Uterus (tissue), 3 donors: ENCODE measurements at regions not wholly inside any gene's neighbourhood (a gene's known extent, or its start where the extent isn't known, plus 50 kb on each side); places are given as distances from the start of the nearest gene placed in this dataset.

ENCODE experiments used
- DNase-seq, 2 donors: peaks; one replicate each; pipeline ENCODE4 v3.0.0-alpha.2; 2019 to 2020
- H3K27ac ChIP-seq, 2 donors: fragments of 200-600 bp; sonication (generic); 1 replicate in 1 of 2; 2 replicates in 1 of 2; pipeline ENCODE4 v1.5.1; 2016 to 2018
- H3K27me3 ChIP-seq, 2 donors: fragments of 200-600 bp; sonication (generic); one replicate each; pipeline ENCODE4 v1.5.1; 2018 to 2019; ENCODE audit warnings: control low read depth in 1 of 2
- H3K36me3 ChIP-seq, 2 donors: fragments of 200-600 bp; sonication (generic); one replicate each; pipeline ENCODE4 v1.5.1; 2019; ENCODE audit warnings: control low read depth in 1 of 2
- H3K4me1 ChIP-seq, 2 donors: fragments of 200-600 bp; sonication (generic); one replicate each; pipeline ENCODE4 v1.5.1; 2018 to 2019; ENCODE audit warnings: control low read depth in 1 of 2
- H3K4me3 ChIP-seq, 2 donors: fragments of 200-600 bp; sonication (generic); 1 replicate in 1 of 2; 2 replicates in 1 of 2; pipeline ENCODE4 v1.5.1; 2018 to 2019; ENCODE audit warnings: mild to moderate bottlenecking in 1 of 2
- H3K9me3 ChIP-seq, 2 donors: fragments of 200-600 bp; sonication (generic); one replicate each; pipeline ENCODE4 v1.5.1; 2019; ENCODE audit warnings: control low read depth in 1 of 2
- POLR2A ChIP-seq, 2 donors: fragments of 450-650 bp; IDR thresholded peaks; one replicate each; pipeline ENCODE4 v1.6.1; 2016; ENCODE audit warnings: antibody characterized with exemption in 2 of 2, mild to moderate bottlenecking in 1 of 2, moderate library complexity in 1 of 2
- intact Hi-C: fragments of 100-400 bp; cut with DNase I; formaldehyde crosslinking; loops from one replicate; pipeline ENCODE4 v1.15.1; 2023; ENCODE audit warnings: low total_unique reads
- TF ChIP-seq, protein P1 (sequence below), 4 experiments: fragments of 200-600 bp in 2 of 4; fragments of 450-650 bp in 2 of 4; sonication (generic) in 2 of 4; IDR thresholded peaks; one replicate each; pipeline ENCODE4 v1.5.1; 2016 to 2019; ENCODE audit warnings: antibody characterized with exemption in 4 of 4, mild to moderate bottlenecking in 2 of 4, moderate library complexity in 1 of 4
- donor health status: DM: yes; HTN: yes; CAD: no.

DNA sequence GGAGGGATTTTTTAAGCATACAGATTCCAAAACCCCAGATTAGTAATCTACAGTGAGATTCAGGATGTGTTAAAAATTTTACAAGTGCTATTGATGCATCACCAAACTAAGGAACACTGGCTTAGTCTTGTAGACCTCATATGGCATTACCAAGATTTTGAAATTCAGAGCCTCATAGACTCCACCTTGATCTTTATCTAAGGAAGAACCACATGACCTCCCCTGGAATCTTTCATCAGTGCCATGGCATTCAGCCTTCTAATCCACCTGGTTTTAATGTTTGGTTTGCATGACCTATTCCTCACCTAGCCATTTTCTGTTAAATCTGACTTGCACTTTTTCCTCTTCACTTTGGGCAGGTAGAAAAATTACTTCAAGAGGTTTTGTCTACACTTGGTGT lies 171.6 kb downstream of the NKX6-1 start:
- Histone ChIP-seq H3K36me3 (no peaks in the 10 kb centered on the region), H3K27me3 (no peaks in the 10 kb centered on the region), H3K4me1 (no peaks in the 10 kb centered on the region), H3K27ac (no peak overlapping the region), H3K9me3 (no peaks in the 10 kb centered on the region), H3K4me3 (no peak overlapping the region)
- TF ChIP-seq, protein P1, sequence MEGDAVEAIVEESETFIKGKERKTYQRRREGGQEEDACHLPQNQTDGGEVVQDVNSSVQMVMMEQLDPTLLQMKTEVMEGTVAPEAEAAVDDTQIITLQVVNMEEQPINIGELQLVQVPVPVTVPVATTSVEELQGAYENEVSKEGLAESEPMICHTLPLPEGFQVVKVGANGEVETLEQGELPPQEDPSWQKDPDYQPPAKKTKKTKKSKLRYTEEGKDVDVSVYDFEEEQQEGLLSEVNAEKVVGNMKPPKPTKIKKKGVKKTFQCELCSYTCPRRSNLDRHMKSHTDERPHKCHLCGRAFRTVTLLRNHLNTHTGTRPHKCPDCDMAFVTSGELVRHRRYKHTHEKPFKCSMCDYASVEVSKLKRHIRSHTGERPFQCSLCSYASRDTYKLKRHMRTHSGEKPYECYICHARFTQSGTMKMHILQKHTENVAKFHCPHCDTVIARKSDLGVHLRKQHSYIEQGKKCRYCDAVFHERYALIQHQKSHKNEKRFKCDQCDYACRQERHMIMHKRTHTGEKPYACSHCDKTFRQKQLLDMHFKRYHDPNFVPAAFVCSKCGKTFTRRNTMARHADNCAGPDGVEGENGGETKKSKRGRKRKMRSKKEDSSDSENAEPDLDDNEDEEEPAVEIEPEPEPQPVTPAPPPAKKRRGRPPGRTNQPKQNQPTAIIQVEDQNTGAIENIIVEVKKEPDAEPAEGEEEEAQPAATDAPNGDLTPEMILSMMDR (IDR thresholded peaks at IDR 0.05) = no peak
- DNase-seq = no peak
- intact Hi-C loops = no loop called here

DNA sequence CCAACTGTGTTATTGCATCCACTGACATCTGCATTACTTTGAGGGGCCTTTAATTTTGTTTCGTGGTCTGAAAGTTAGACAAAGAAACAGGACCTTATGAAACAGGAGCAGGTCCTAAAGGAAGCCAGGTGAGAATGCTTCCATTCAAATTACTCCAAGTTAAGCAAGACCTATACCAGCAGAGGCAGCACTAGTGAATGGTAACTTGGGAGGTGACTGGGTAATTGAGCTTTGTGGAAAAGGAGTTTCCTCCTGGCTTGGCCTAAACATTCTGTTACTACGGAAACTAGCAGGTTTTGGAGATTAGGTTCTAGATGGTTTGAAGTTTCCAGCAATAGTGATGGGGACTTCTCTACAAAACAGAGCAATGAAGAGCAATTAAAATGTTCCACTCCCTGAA lies 173.5 kb downstream of the NKX6-1 start:
- no peak for TF ChIP-seq POLR2A (IDR thresholded peaks at IDR 0.05)
- TF ChIP-seq, protein P1 (IDR thresholded peaks at IDR 0.05) = no peak
- Histone ChIP-seq H3K4me3 (no peak overlapping the region), H3K36me3 (no peaks in the 10 kb centered on the region), H3K4me1 (no peaks in the 10 kb centered on the region), H3K27me3 (no peaks in the 10 kb centered on the region), H3K9me3 (no peaks in the 10 kb centered on the region), H3K27ac (no peak overlapping the region)
- intact Hi-C loops = no loop called here
- DNase-seq = no peak

DNA sequence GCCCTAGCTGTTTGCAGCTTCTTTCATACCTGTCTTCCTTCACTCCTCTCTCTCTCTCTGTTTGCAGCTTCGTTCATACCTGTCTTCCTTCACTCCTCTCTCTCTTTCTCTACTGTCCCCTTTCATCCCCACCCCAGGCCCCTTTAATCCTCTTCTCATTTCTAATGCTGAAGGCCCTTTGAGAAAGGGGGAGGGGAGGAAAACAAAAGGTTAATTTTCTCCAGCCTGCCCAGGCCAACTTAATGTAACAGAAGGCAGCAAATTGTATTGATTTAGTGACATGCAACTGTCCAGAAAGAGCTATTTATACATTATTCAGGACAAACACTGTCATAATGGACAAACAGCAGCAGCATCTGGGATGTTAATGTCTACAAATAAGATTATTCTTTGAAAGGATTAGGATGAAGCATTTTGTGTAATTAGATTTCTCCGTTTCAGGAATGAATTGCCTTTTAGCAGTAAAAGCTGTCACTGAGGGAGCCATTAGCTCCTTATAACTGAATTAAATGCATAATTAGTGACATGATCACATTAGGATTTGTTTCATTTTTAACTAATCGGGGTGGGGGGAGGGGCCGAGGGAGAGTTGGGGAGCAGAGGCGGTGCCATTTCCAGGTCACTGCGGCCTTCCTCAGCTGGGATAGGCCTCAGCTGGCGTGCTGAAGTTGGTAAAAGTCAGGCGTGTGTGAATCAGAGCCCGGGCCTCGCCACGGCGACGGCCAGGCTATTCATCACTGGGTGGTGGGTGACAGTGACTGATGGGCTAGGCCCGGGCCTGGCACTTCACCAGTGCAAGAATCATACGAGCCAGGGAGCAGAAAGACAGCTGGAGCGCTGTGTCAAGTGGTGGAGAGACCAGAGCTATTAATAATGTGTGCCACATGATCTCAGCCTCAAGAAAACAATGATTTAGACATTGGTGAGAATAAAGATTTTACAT lies 174.5 kb downstream of the NKX6-1 start:
- Histone ChIP-seq H3K4me3 (no peak overlapping the region), H3K27ac (no peak overlapping the region), H3K4me1 (no peaks in the 10 kb centered on the region), H3K9me3 (no peaks in the 10 kb centered on the region), H3K27me3 (no peaks in the 10 kb centered on the region), H3K36me3 (no peaks in the 10 kb centered on the region)
- TF ChIP-seq POLR2A (IDR thresholded peaks at IDR 0.05) = no peak
- TF ChIP-seq, protein P1 (IDR thresholded peaks at IDR 0.05) = no peak
- no peak for DNase-seq
- intact Hi-C loops = no loop called here

DNA sequence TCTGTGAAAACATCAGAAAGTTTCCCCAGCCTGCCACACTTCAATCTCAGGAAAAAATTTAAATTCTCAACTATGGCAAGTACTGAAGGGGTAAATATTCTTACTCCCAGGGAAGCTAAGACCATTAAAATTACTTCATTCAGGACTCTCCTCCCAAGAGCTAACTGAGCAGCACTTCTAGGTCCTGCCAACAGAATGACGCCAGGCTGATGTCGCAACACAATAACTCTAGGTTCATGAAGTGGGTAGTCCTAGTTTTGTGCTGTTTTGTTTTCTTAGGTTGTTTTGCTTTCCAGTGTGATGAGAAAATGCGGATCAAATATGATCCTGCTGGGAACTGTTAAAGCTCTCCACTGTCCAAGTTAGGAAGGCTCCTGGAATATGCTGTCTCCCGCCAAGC lies 180.0 kb downstream of the NKX6-1 start:
- no peak overlapping the region for H3K27ac ChIP-seq
- no peaks in the 10 kb centered on the region for H3K4me1 ChIP-seq
- DNase-seq = no peak
- H3K36me3 ChIP-seq = no peaks in the 10 kb centered on the region
- intact Hi-C loops = no loop called here
- no peak overlapping the region for H3K4me3 ChIP-seq
- H3K27me3 ChIP-seq = no peaks in the 10 kb centered on the region
- no peaks in the 10 kb centered on the region for H3K9me3 ChIP-seq
- no peak for TF ChIP-seq POLR2A (IDR thresholded peaks at IDR 0.05)
- TF ChIP-seq, protein P1 (IDR thresholded peaks at IDR 0.05) = no peak

DNA sequence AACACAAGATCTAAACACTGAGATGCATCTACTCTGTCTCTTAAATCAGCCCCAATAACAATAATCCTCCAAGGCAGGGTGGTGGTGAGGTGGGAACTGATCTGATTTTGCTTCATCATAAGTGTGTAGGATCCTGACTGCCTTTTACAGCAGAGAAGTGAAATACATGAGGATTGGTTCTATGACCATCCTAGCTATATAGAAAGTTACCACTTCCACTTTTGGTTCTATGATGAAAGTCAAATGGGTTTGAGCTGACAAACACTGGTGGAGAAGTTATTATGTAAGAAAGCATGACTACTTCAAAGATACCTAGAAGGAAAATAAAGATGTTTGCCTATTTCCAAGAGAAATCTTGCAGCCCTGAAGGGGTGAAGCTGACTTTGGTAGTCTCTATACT lies 181.6 kb downstream of the NKX6-1 start:
- Histone ChIP-seq H3K27me3 (no peaks in the 10 kb centered on the region), H3K4me1 (no peaks in the 10 kb centered on the region), H3K36me3 (no peaks in the 10 kb centered on the region), H3K27ac (no peak overlapping the region), H3K9me3 (no peaks in the 10 kb centered on the region), H3K4me3 (no peak overlapping the region)
- intact Hi-C loops = no loop called here
- TF ChIP-seq POLR2A (IDR thresholded peaks at IDR 0.05) = no peak
- TF ChIP-seq, protein P1 (IDR thresholded peaks at IDR 0.05) = no peak
- DNase-seq = no peak
